Right lobe of liver (tissue), 4 donors: ENCODE measurements at regions not wholly inside any gene's neighbourhood (a gene's known extent, or its start where the extent isn't known, plus 50 kb on each side); places are given as distances from the start of the nearest gene placed in this dataset.

ENCODE experiments used
- CTCF ChIP-seq, 4 donors: fragments of 200-600 bp in 3 of 4; fragments of 450-650 bp in 1 of 4; IDR thresholded peaks; one replicate each; pipeline versions ENCODE4 v1.5.1 to v1.8.0; 2016 to 2022; ENCODE audit warnings: antibody characterized with exemption in 4 of 4, mild to moderate bottlenecking in 2 of 4
- POLR2A ChIP-seq: fragments of 450-650 bp; IDR thresholded peaks from one replicate; pipeline ENCODE4 v1.6.1; 2017; ENCODE audit warnings: antibody characterized with exemption, mild to moderate bottlenecking
- donor health status: DM: no; HTN: no; CAD: no.
- donor health status: DM: no; HTN: no; CAD: no.
- donor health status: DM: no; HTN: yes; CAD: no.

DNA sequence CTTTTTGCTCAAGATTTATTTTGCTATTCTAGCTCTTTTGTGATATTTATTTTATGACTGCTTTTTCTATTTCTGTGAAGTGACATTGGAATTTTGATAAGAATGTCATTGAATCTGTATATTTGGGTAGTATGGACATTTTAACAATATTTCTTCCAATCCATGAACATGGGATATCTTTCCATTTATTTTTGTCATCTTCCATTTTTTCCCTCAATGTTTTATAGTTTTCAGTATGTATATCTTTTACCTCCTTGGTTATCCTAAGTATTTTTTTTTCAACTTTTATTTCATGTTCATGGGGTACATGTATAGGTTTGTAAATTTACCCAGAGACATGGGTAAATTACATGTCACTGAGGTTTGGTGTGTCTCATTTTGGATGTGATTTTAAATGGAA is 74.1 kb upstream of the PREP start:
- TF ChIP-seq CTCF (IDR thresholded peaks at IDR 0.05): no peak
- no peak for TF ChIP-seq POLR2A
